CD4-positive, CD25-positive, alpha-beta regulatory T cell (primary cell): ENCODE measurements at regions not wholly inside any gene's neighbourhood (a gene's known extent, or its start where the extent isn't known, plus 50 kb on each side); places are given as distances from the start of the nearest gene placed in this dataset.

Experiments
- ATAC-seq, 2 donors: fragments of 150-1000 bp; cut with Tn5 transposase; one replicate each; pipeline ENCODE4 v1.10.0; 2021; ENCODE audit warnings: low read depth in 2 of 2, moderate number of reproducible peaks in 2 of 2, moderate library complexity in 1 of 2
- DNase-seq, 3 donors: peaks; one replicate each; pipeline versions ENCODE4 v3.0.0 to v3.0.0-alpha.2; 2012 to 2022; ENCODE audit warnings: mixed read lengths in 1 of 3
- H3K27ac ChIP-seq: one replicate; pipeline ENCODE4 v1.7.0; 2013; ENCODE audit warnings: mild to moderate bottlenecking, low read length; ENCODE audit not compliant: insufficient read depth, poor library complexity, severe bottlenecking
- H3K27me3 ChIP-seq: one replicate; pipeline ENCODE4 v1.7.0; 2013; ENCODE audit warnings: low read length; ENCODE audit not compliant: control insufficient read depth, insufficient read depth
- H3K36me3 ChIP-seq: one replicate; pipeline ENCODE4 v1.7.0; 2013; ENCODE audit warnings: mild to moderate bottlenecking, low read length, moderate library complexity; ENCODE audit not compliant: control insufficient read depth, insufficient read depth
- H3K4me1 ChIP-seq: 2 replicates; pipeline ENCODE4 v1.7.0; 2013; ENCODE audit warnings: mild to moderate bottlenecking, low read length; ENCODE audit not compliant: insufficient read depth, control insufficient read depth, poor library complexity, severe bottlenecking
- H3K4me3 ChIP-seq: one replicate; pipeline ENCODE4 v1.7.0; 2013; ENCODE audit warnings: low read depth, mild to moderate bottlenecking, low read length, moderate library complexity
- H3K9me3 ChIP-seq, 2 experiments: 1 replicate in 1 of 2; 2 replicates in 1 of 2; pipeline ENCODE4 v1.7.0; 2013; ENCODE audit warnings: low read length in 2 of 2, mild to moderate bottlenecking in 1 of 2, moderate library complexity in 1 of 2; ENCODE audit not compliant: control insufficient read depth in 2 of 2
- H3K27ac Mint-ChIP-seq, 3 donors: one replicate each; pipeline ENCODE4 v1.8.0; 2020 to 2022; ENCODE audit warnings: mild to moderate bottlenecking in 3 of 3, mixed read lengths in 3 of 3, moderate library complexity in 2 of 3
- H3K27me3 Mint-ChIP-seq: one replicate; pipeline ENCODE4 v1.8.0; 2022; ENCODE audit warnings: mild to moderate bottlenecking, mixed read lengths
- H3K36me3 Mint-ChIP-seq: one replicate; pipeline ENCODE4 v1.8.0; 2020; ENCODE audit warnings: mixed read lengths
- H3K4me1 Mint-ChIP-seq, 4 donors: one replicate each; pipeline ENCODE4 v1.8.0; 2020 to 2022; ENCODE audit warnings: mixed read lengths in 4 of 4, mild to moderate bottlenecking in 1 of 4
- H3K4me3 Mint-ChIP-seq, 4 donors: one replicate each; pipeline ENCODE4 v1.8.0; 2020 to 2022; ENCODE audit warnings: mild to moderate bottlenecking in 4 of 4, mixed read lengths in 4 of 4, moderate library complexity in 3 of 4
- H3K9me3 Mint-ChIP-seq, 7 donors: one replicate each; pipeline ENCODE4 v1.8.0; 2020 to 2022; ENCODE audit warnings: mixed read lengths in 7 of 7, mild to moderate bottlenecking in 3 of 7, moderate library complexity in 2 of 7

- H3K27me3 ChIP-seq: no peaks in the 10 kb centered on the region
- H3K27ac ChIP-seq: no peak overlapping the region
- Mint-ChIP-seq H3K4me3 (no peak overlapping the region), H3K36me3 (no peaks in the 10 kb centered on the region), H3K27me3 (no peaks in the 10 kb centered on the region), H3K27ac (no peak overlapping the region), H3K9me3 (peaks cover 0 to 15% (median 6%) of the 10 kb centered on the region in 7 donors), H3K4me1 (no peaks in the 10 kb centered on the region)
- no peak overlapping the region for H3K4me3 ChIP-seq
- no peaks in the 10 kb centered on the region for H3K36me3 ChIP-seq
- ATAC-seq (no peak), DNase-seq (no peak)
- H3K4me1 ChIP-seq: no peaks in the 10 kb centered on the region
- peaks cover 0 to 12% of the 10 kb centered on the region in 2 experiments for H3K9me3 ChIP-seq
These were observed 57.3 kb upstream of the KCND2 start for GRCh38 chr7:120215654-120216053.

GRCh38 chr7:120216947-120217346, 56.0 kb upstream of the KCND2 start:
- Histone ChIP-seq H3K4me3 (no peak overlapping the region), H3K27ac (no peak overlapping the region), H3K9me3 (peaks cover 0 to 12% of the 10 kb centered on the region in 2 experiments), H3K4me1 (no peaks in the 10 kb centered on the region), H3K27me3 (no peaks in the 10 kb centered on the region), H3K36me3 (no peaks in the 10 kb centered on the region)
- H3K9me3 Mint-ChIP-seq: peaks cover 0 to 9% (median 6%) of the 10 kb centered on the region in 7 donors
- ATAC-seq (no peak), DNase-seq (no peak)
- H3K4me3 Mint-ChIP-seq: no peak overlapping the region
- H3K4me1 Mint-ChIP-seq: no peaks in the 10 kb centered on the region
- no peaks in the 10 kb centered on the region for H3K36me3 Mint-ChIP-seq
- H3K27ac Mint-ChIP-seq: no peak overlapping the region
- H3K27me3 Mint-ChIP-seq: no peaks in the 10 kb centered on the region

- H3K4me3 ChIP-seq: no peak overlapping the region
- no peaks in the 10 kb centered on the region for H3K36me3 Mint-ChIP-seq
- no peaks in the 10 kb centered on the region for H3K4me1 Mint-ChIP-seq
- no peak for DNase-seq
- peaks cover 0 to 6% (median 2%) of the 10 kb centered on the region in 7 donors for H3K9me3 Mint-ChIP-seq
- H3K36me3 ChIP-seq: no peaks in the 10 kb centered on the region
- H3K9me3 ChIP-seq: peaks cover 0 to 12% of the 10 kb centered on the region in 2 experiments
- H3K27ac Mint-ChIP-seq: no peak overlapping the region
- H3K4me1 ChIP-seq: no peaks in the 10 kb centered on the region
- no peak overlapping the region for H3K27ac ChIP-seq
- H3K4me3 Mint-ChIP-seq: no peak overlapping the region
- ATAC-seq: no peak
- H3K27me3 ChIP-seq: no peaks in the 10 kb centered on the region
- H3K27me3 Mint-ChIP-seq: no peaks in the 10 kb centered on the region
These were observed 54.3 kb upstream of the KCND2 start for GRCh38 chr7:120218712-120219111.

GRCh38 chr7:120221666-120222065, 51.3 kb upstream of the KCND2 start:
- no peaks in the 10 kb centered on the region for H3K36me3 Mint-ChIP-seq

More at GRCh38 chr7:120221666-120222065, 51.3 kb upstream of the KCND2 start:
- no peaks in the 10 kb centered on the region for H3K27me3 ChIP-seq
- H3K4me3 ChIP-seq: no peak overlapping the region
- peaks cover 0 to 3% of the 10 kb centered on the region in 2 experiments for H3K9me3 ChIP-seq
- DNase-seq (no peak), ATAC-seq (no peak)
- no peak overlapping the region for H3K4me3 Mint-ChIP-seq
- no peaks in the 10 kb centered on the region for H3K4me1 Mint-ChIP-seq
- H3K4me1 ChIP-seq: no peaks in the 10 kb centered on the region
- no peaks in the 10 kb centered on the region for H3K36me3 ChIP-seq
- no peaks in the 10 kb centered on the region for H3K27me3 Mint-ChIP-seq
- no peak overlapping the region for H3K27ac ChIP-seq
- H3K27ac Mint-ChIP-seq: no peak overlapping the region
- H3K9me3 Mint-ChIP-seq: peaks cover 0 to 11% (median 3%) of the 10 kb centered on the region in 7 donors
